Esophagus squamous epithelium (tissue), 4 donors: ENCODE measurements at regions not wholly inside any gene's neighbourhood (a gene's known extent, or its start where the extent isn't known, plus 50 kb on each side); places are given as distances from the start of the nearest gene placed in this dataset.

ENCODE experiments used
- POLR2A ChIP-seq, 4 donors: fragments of 450-650 bp; IDR thresholded peaks; one replicate each; pipeline ENCODE4 v1.6.1; 2017; ENCODE audit warnings: antibody characterized with exemption in 4 of 4, mild to moderate bottlenecking in 4 of 4, moderate library complexity in 3 of 4
- TF ChIP-seq, protein P1 (sequence below), 6 experiments: fragments of 450-650 bp in 4 of 6; fragments of 200-600 bp in 2 of 6; sonication (generic) in 2 of 6; IDR thresholded peaks; one replicate each; pipeline ENCODE4 v1.5.1; 2016 to 2019; ENCODE audit warnings: antibody characterized with exemption in 6 of 6, mild to moderate bottlenecking in 4 of 6, moderate library complexity in 4 of 6

DNA sequence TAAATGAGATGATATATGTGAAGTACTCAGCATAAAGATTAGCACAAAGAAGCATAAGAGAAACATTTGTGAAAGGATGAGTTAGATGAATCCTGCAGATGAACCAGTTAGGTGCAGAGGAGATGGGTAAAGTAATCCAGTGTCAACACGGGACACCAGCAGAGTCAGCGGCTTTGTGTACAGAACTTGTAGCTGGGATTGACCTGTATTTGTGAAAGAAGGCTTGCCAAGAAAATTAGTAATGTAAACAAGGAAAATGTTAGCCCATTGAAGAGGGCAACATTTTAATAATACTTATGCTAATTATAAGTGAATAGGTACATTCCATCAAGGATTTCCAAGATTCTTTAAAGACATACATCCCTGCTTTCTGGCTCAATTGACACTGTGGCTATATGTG, 255.7 kb downstream of the PTEN start:
- TF ChIP-seq, protein P1, sequence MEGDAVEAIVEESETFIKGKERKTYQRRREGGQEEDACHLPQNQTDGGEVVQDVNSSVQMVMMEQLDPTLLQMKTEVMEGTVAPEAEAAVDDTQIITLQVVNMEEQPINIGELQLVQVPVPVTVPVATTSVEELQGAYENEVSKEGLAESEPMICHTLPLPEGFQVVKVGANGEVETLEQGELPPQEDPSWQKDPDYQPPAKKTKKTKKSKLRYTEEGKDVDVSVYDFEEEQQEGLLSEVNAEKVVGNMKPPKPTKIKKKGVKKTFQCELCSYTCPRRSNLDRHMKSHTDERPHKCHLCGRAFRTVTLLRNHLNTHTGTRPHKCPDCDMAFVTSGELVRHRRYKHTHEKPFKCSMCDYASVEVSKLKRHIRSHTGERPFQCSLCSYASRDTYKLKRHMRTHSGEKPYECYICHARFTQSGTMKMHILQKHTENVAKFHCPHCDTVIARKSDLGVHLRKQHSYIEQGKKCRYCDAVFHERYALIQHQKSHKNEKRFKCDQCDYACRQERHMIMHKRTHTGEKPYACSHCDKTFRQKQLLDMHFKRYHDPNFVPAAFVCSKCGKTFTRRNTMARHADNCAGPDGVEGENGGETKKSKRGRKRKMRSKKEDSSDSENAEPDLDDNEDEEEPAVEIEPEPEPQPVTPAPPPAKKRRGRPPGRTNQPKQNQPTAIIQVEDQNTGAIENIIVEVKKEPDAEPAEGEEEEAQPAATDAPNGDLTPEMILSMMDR (IDR thresholded peaks at IDR 0.05) = no peak
- TF ChIP-seq POLR2A (IDR thresholded peaks at IDR 0.05) = no peak
